ENCODE measurements at regions not wholly inside any gene's neighbourhood (a gene's known extent, or its start where the extent isn't known, plus 50 kb on each side); places are given as distances from the start of the nearest gene placed in this dataset.

GRCh38 chr5:111002036-111002435 lies 69.5 kb upstream of the TSLP start:
- no peaks in the 10 kb centered on the region for H3K36me3 Mint-ChIP-seq (ENCODE audit: low read depth)
- DNase-seq (ENCODE audit: low read depth, low spot score), result no peak
- H3K9me3 Mint-ChIP-seq, result peaks cover 2% of the 10 kb centered on the region
- TF ChIP-seq CTCF (conservative IDR thresholded peaks at IDR 0.05), result no peak
- H3K27ac Mint-ChIP-seq (ENCODE audit: unreplicated experiment), result no peak overlapping the region
- H3K4me3 Mint-ChIP-seq, result no peak overlapping the region
- H3K4me1 Mint-ChIP-seq, result no peaks in the 10 kb centered on the region
- peaks cover 25% of the 10 kb centered on the region for H3K27me3 Mint-ChIP-seq (ENCODE audit: low read depth)

- H3K36me3 Mint-ChIP-seq (ENCODE audit: low read depth), result no peaks in the 10 kb centered on the region
- H3K9me3 Mint-ChIP-seq, result peaks cover 2% of the 10 kb centered on the region
- no peak for DNase-seq (ENCODE audit: low read depth, low spot score)
- peaks cover 20% of the 10 kb centered on the region for H3K27me3 Mint-ChIP-seq (ENCODE audit: low read depth)
- no peaks in the 10 kb centered on the region for H3K4me1 Mint-ChIP-seq
- no peak overlapping the region for H3K27ac Mint-ChIP-seq (ENCODE audit: unreplicated experiment)
- TF ChIP-seq CTCF (conservative IDR thresholded peaks at IDR 0.05), result no peak
- H3K4me3 Mint-ChIP-seq, result no peak overlapping the region
Observed at GRCh38 chr5:111003623-111004022, 67.9 kb upstream of the TSLP start.

- H3K36me3 Mint-ChIP-seq (ENCODE audit: low read depth), result no peaks in the 10 kb centered on the region
- peaks cover 2% of the 10 kb centered on the region for H3K9me3 Mint-ChIP-seq
- no peak for DNase-seq (ENCODE audit: low read depth, low spot score)
- H3K27ac Mint-ChIP-seq (ENCODE audit: unreplicated experiment), result peak overlapping the region; percentile 68
- H3K4me1 Mint-ChIP-seq, result no peaks in the 10 kb centered on the region
- H3K4me3 Mint-ChIP-seq, result no peak overlapping the region
- H3K27me3 Mint-ChIP-seq (ENCODE audit: low read depth), result peaks cover 24% of the 10 kb centered on the region
- no peak for TF ChIP-seq CTCF (conservative IDR thresholded peaks at IDR 0.05)
Observed at GRCh38 chr5:111004291-111004690, 67.2 kb upstream of the TSLP start.

GRCh38 chr5:111010783-111011182 lies 60.7 kb upstream of the TSLP start:
- no peaks in the 10 kb centered on the region for H3K36me3 Mint-ChIP-seq (ENCODE audit: low read depth)
- H3K27ac Mint-ChIP-seq (ENCODE audit: unreplicated experiment), result no peak overlapping the region
- H3K27me3 Mint-ChIP-seq (ENCODE audit: low read depth), result peaks cover 41% of the 10 kb centered on the region
- DNase-seq (ENCODE audit: low read depth, low spot score), result no peak
- no peak overlapping the region for H3K4me3 Mint-ChIP-seq
- H3K4me1 Mint-ChIP-seq, result peaks cover 4% of the 10 kb centered on the region
- no peaks in the 10 kb centered on the region for H3K9me3 Mint-ChIP-seq
- no peak for TF ChIP-seq CTCF (conservative IDR thresholded peaks at IDR 0.05)

GRCh38 chr5:111013011-111013410 lies 58.5 kb upstream of the TSLP start:
- H3K36me3 Mint-ChIP-seq (ENCODE audit: low read depth), result no peaks in the 10 kb centered on the region
- DNase-seq (ENCODE audit: low read depth, low spot score), result no peak
- no peak for TF ChIP-seq CTCF (conservative IDR thresholded peaks at IDR 0.05)
- H3K27me3 Mint-ChIP-seq (ENCODE audit: low read depth), result peaks cover 44% of the 10 kb centered on the region
- H3K27ac Mint-ChIP-seq (ENCODE audit: unreplicated experiment), result no peak overlapping the region
- H3K9me3 Mint-ChIP-seq, result no peaks in the 10 kb centered on the region
- H3K4me1 Mint-ChIP-seq, result peaks cover 4% of the 10 kb centered on the region
- H3K4me3 Mint-ChIP-seq, result no peak overlapping the region

GRCh38 chr5:111016801-111017200 lies 54.7 kb upstream of the TSLP start:
- H3K9me3 Mint-ChIP-seq, result no peaks in the 10 kb centered on the region
- no peaks in the 10 kb centered on the region for H3K4me1 Mint-ChIP-seq
- peaks cover 42% of the 10 kb centered on the region for H3K27me3 Mint-ChIP-seq (ENCODE audit: low read depth)
- H3K27ac Mint-ChIP-seq (ENCODE audit: unreplicated experiment), result no peak overlapping the region
- no peak for DNase-seq (ENCODE audit: low read depth, low spot score)
- H3K36me3 Mint-ChIP-seq (ENCODE audit: low read depth), result no peaks in the 10 kb centered on the region
- H3K4me3 Mint-ChIP-seq, result no peak overlapping the region
- TF ChIP-seq CTCF (conservative IDR thresholded peaks at IDR 0.05), result no peak
